ENCODE measurements at regions not wholly inside any gene's neighbourhood (a gene's known extent, or its start where the extent isn't known, plus 50 kb on each side); places are given as distances from the start of the nearest gene placed in this dataset.

DNA sequence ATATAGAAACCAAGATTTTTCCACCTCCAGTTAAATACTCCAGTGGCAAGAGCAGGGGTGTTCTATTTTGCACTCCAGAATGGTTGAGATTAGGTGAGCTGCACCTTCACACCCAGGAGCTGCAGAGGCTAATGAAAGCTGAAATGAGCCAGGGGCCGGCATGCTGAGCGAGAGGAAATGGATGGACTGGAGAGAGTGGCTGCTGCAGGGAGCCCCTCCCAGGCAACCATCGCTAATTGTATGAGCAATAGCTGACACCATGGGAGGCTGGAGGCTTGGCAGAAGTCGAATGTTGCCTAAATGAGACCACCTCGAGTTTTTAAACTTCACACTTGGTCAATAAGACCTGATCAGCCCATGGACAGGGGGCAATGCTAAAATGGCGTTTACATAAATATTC is 301.8 kb upstream of the TMPO start:
- Histone ChIP-seq H4K8ac (replicated peaks; ENCODE audit: insufficient read length, low read depth, low read length) (no peak overlapping the region), H4K91ac (ENCODE audit: insufficient read length, low read depth, low read length) (no peak overlapping the region), H4K20me1 (ENCODE audit: control insufficient read depth, insufficient read depth, insufficient read length) (no peaks in the 10 kb centered on the region), H4K5ac (ENCODE audit: insufficient read length, low read depth, low read length) (no peak overlapping the region), H3K27me3 (ENCODE audit: insufficient read depth, low read length) (no peaks in the 10 kb centered on the region), H3K9me3 (ENCODE audit: control insufficient read depth, low read depth, low read length) (no peaks in the 10 kb centered on the region), H3K9ac (ENCODE audit: extremely low read depth, insufficient read length, low read length) (no peak overlapping the region), H3K4me1 (ENCODE audit: insufficient read depth, low read length) (peaks cover 1% of the 10 kb centered on the region; the same call in 1 of the 2 replicates), H3K23ac (ENCODE audit: insufficient read length, low read depth, low read length) (no peak overlapping the region), H2AK5ac (ENCODE audit: insufficient read length, low read length) (no peak overlapping the region), H2BK120ac (ENCODE audit: low read depth, low read length, poor library complexity, severe bottlenecking) (no peak overlapping the region), H3T11ph (ENCODE audit: low read length) (no peak overlapping the region), H2BK5ac (ENCODE audit: insufficient read length, low read length) (no peak overlapping the region), H2AFZ (ENCODE audit: low read length) (no peak overlapping the region), H3K23me2 (ENCODE audit: insufficient read length, low read depth, low read length, poor library complexity, severe bottlenecking) (no peaks in the 10 kb centered on the region), H3K4me2 (ENCODE audit: insufficient read depth, insufficient read length, low read length) (no peak overlapping the region), H2BK15ac (ENCODE audit: low read depth, low read length) (no peak overlapping the region), H3K79me1 (ENCODE audit: insufficient read depth, low read depth, low read length, poor library complexity, severe bottlenecking) (no peaks in the 10 kb centered on the region), H2BK20ac (ENCODE audit: low read depth, low read length, poor library complexity, severe bottlenecking) (no peak overlapping the region), H3K27ac (ENCODE audit: insufficient read length, low read depth, low read length) (no peak overlapping the region), H3K18ac (ENCODE audit: insufficient read length, low read depth, low read length) (no peak overlapping the region), H3K4ac (ENCODE audit: low read depth, low read length) (no peak overlapping the region), H3K14ac (ENCODE audit: insufficient read depth, low read length) (no peak overlapping the region), H3K56ac (ENCODE audit: insufficient read length, low read depth, low read length) (no peak overlapping the region), H3K79me2 (ENCODE audit: insufficient read depth, low read length) (no peaks in the 10 kb centered on the region), H2BK12ac (ENCODE audit: insufficient read length, low read depth, low read length) (no peak overlapping the region)
- Mint-ChIP-seq H3K36me3 (ENCODE audit: insufficient read depth in 1 of 3, low read depth in 3 of 3) (no peaks in the 10 kb centered on the region), H3K4me3 (no peak overlapping the region), H3K9me3 (peaks cover 0 to 4% of the 10 kb centered on the region in 2 experiments; a peak in 1 of 5 replicates), H3K27ac (no peak overlapping the region), H3K4me1 (peaks cover 7 to 10% of the 10 kb centered on the region in 2 experiments; a peak in 3 of 4 replicates), H3K27me3 (ENCODE audit: low read depth) (no peaks in the 10 kb centered on the region; the same call in 1 of the 2 replicates)
- TF ChIP-seq, protein P1, sequence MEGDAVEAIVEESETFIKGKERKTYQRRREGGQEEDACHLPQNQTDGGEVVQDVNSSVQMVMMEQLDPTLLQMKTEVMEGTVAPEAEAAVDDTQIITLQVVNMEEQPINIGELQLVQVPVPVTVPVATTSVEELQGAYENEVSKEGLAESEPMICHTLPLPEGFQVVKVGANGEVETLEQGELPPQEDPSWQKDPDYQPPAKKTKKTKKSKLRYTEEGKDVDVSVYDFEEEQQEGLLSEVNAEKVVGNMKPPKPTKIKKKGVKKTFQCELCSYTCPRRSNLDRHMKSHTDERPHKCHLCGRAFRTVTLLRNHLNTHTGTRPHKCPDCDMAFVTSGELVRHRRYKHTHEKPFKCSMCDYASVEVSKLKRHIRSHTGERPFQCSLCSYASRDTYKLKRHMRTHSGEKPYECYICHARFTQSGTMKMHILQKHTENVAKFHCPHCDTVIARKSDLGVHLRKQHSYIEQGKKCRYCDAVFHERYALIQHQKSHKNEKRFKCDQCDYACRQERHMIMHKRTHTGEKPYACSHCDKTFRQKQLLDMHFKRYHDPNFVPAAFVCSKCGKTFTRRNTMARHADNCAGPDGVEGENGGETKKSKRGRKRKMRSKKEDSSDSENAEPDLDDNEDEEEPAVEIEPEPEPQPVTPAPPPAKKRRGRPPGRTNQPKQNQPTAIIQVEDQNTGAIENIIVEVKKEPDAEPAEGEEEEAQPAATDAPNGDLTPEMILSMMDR (conservative IDR thresholded peaks at IDR 0.05): no peak
- DNase-seq: peak; percentile 64
- no CpG with 5 or more reads among the region's 6 CpGs for WGBS (ENCODE audit: extremely low coverage, insufficient read length, low lambda C conversion rate)

All from H9 (cell line).